ENCODE measurements at regions not wholly inside any gene's neighbourhood (a gene's known extent, or its start where the extent isn't known, plus 50 kb on each side); places are given as distances from the start of the nearest gene placed in this dataset.

- DNase-seq (ENCODE audit: low read depth), result no peak
- no peak for TF ChIP-seq CTCF (IDR thresholded peaks at IDR 0.05; ENCODE audit: low read depth, low read length, missing control alignments)
- H3K4me3 ChIP-seq (ENCODE audit: low read depth, low read length), result no peak overlapping the region
Observed at GRCh38 chr3:159854500-159855124, 134.0 kb upstream of the IL12A start.

- DNase-seq (ENCODE audit: low read depth), result no peak
- no peak overlapping the region for H3K4me3 ChIP-seq (ENCODE audit: low read depth, low read length)
- TF ChIP-seq CTCF (IDR thresholded peaks at IDR 0.05; ENCODE audit: low read depth, low read length, missing control alignments), result no peak
Observed at GRCh38 chr3:159855599-159856346, 132.9 kb upstream of the IL12A start.

- DNase-seq (ENCODE audit: low read depth), result no peak
- no peak for TF ChIP-seq CTCF (IDR thresholded peaks at IDR 0.05; ENCODE audit: low read depth, low read length, missing control alignments)
- H3K4me3 ChIP-seq (ENCODE audit: low read depth, low read length), result no peak overlapping the region
Observed at GRCh38 chr3:159856590-159857104, 132.0 kb upstream of the IL12A start.

GRCh38 chr3:159857840-159858239 lies 130.8 kb upstream of the IL12A start:
- no peak overlapping the region for H3K4me3 ChIP-seq (ENCODE audit: low read depth, low read length)
- TF ChIP-seq CTCF (IDR thresholded peaks at IDR 0.05; ENCODE audit: low read depth, low read length, missing control alignments), result no peak
- no peak for DNase-seq (ENCODE audit: low read depth)

GRCh38 chr3:159858650-159859049 lies 130.0 kb upstream of the IL12A start:
- TF ChIP-seq CTCF (IDR thresholded peaks at IDR 0.05; ENCODE audit: low read depth, low read length, missing control alignments), result no peak
- H3K4me3 ChIP-seq (ENCODE audit: low read depth, low read length), result no peak overlapping the region
- DNase-seq (ENCODE audit: low read depth), result no peak

GRCh38 chr3:159859424-159859823 lies 129.2 kb upstream of the IL12A start:
- no peak overlapping the region for H3K4me3 ChIP-seq (ENCODE audit: low read depth, low read length)

More at GRCh38 chr3:159859424-159859823, 129.2 kb upstream of the IL12A start:
- no peak for TF ChIP-seq CTCF (IDR thresholded peaks at IDR 0.05; ENCODE audit: low read depth, low read length, missing control alignments)
- no peak for DNase-seq (ENCODE audit: low read depth)

Measured in GM12864 (cell line).